GM18498 (cell line): ENCODE measurements at regions not wholly inside any gene's neighbourhood (a gene's known extent, or its start where the extent isn't known, plus 50 kb on each side); places are given as distances from the start of the nearest gene placed in this dataset.

Experiments
- ATAC-seq: cut with Tn5 transposase; IDR thresholded peaks from one replicate; pipeline ENCODE4 v1.9.1; 2021; ENCODE audit warnings: mild to moderate bottlenecking, moderate library complexity; ENCODE audit not compliant: unreplicated experiment

DNA sequence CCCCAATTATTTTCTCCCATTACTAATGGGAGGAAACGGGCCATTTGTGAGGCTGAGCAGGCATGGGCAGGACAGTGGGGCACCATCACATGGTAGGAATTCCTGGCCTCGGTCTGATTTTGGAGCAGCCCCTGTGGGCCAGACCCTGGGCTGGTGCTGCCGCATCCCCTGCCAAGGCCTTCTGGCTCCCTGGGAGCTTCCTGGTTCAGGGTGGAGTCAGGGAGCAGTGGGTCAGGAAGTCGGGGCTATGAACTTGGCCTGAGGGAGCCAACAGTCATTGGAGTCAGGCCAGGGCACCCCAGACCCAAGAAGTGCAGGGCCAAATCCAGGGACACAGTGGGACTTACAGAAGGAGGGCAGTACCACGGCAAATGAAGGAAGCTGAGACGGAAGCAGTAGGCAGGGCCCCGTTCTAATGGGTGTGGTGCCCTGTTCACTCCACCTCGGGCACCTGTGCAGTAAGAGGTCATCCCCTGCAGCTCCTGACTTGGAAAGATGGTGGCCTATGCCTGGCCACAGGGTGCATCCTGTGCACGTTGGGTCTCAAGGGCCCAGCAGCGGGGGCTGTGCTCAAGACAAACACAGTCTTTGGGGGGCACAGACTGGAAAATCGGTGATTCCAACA is 328.1 kb downstream of the SMAD2 start:
- no peak for ATAC-seq

DNA sequence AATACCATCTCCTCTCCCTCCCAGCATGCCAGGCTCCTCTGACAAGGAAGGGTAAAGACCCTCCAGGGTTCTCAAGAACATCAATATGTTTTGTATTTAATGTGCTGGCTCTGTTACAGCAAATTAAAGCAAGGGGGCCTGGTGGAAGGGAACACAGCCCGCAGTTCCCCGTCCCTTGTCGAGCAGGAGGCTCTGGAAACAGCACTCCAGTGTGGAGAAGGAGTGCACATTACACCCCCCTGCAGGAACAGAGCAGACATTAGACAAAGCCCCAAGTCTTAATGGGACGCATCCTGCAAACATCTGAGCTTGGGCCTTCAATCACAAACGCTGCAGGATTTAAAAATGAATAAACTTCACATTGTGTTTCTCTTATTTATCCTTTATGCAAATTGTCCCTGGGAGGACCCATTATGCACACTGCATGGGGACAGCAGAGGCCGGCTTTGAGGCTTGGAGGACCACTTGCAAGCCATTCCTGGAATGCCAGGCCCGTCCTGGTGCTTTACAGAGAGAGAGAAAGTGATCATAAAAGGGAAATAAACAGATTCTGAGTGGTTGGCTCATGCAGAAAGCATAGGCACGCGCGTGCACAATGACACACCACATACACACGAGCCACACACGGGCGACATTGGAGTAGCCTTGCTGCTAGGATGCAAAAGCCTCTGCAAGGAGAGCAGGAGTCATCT is 328.7 kb downstream of the SMAD2 start:
- no peak for ATAC-seq

GRCh38 chr18:47595831-47596501 is 334.5 kb downstream of the SMAD2 start:
- ATAC-seq = no peak

GRCh38 chr18:47594621-47595086 is 335.8 kb downstream of the SMAD2 start:
- no peak for ATAC-seq

- no peak for ATAC-seq
Measured at GRCh38 chr18:47593744-47594472, 336.6 kb downstream of the SMAD2 start.

DNA sequence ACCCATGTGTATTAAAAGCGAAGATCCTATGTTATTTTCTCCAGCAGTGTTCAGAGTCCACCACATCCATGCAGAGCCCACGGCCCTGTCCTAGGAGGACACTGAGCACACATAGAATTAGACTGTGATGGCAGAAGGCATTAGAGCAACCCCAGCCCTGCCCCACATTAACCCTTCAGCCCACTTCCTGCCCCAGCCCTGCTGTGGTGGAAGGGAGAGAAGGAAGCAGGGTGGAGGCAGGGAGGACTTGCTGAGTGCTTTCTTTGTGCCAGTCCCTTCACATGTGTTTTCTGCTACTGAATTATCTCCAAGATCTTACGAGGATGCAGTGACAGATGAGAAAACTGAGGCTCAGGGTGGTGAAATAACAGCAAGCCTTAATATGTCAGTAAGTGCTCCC is 339.0 kb downstream of the SMAD2 start:
- no peak for ATAC-seq

DNA sequence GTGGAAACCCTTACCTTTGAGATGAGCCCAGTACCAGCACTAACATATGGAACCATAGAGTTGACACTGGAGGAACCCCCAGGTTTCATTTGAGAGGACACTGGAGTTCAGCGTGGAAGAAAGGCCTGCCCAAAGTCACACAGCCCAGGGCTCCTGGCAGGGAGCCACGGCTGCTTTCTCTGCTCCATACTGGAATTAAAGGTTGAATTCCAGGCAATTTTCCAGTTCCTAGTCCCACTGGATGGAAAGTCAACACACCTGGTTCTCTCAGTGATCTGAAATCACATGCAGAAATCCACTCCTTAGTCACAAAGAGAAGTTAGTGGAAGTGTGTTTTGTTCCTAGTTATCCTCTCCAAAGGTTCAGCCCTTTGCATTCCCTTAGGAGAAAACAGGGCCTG is 336.1 kb upstream of the SKOR2 start:
- no peak for ATAC-seq

DNA sequence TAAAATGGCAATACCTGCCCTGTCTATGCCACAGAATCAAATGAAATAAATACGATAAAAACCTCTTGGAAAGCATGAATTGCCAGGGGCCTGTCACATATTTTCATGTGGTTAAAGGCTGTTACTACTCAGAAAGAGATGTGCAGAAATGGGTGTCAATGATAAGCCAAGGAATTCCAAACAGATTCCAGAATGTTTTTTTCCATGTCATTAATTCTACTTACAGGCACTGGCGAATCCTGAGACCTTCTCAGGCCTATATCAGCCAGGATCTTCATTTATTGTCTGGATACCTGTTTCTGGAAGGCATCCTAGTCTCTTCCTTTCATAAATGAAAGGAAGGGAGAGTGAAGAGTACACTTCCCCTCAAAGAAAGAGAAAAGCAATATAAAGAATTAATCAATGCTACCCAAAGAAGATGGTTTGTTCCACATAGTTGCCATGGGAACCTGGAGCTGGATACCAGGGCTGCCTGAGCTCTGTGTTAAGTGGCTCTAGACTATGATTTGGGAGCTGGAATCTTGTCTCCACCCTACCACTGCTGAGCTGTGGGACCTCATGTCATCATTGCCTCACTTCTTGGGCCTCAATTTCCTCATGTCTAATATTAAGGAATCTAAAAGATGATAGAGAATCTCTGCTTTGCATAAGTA is 335.1 kb upstream of the SKOR2 start:
- no peak for ATAC-seq

DNA sequence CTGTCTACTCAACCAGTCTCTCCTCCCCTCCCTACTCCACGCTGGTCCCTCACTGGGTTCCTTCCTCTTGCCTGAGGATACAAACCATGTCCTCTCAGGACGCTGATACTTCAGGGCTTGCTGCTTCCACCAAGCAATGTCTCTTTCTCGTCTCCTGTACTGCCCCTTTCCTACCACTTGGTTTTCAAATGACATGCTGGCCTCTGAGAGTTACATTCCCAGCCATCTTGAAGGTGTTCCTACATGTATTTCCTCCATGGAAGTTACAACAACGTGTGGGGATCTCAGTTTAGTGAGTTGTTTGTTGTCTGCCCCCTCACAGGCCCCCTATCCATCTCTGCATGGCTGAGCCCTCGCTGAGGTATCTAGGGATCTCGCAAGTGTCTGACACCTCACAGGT is 334.5 kb upstream of the SKOR2 start:
- ATAC-seq = no peak

- ATAC-seq = no peak
Measured at GRCh38 chr18:47585136-47585535, 333.7 kb upstream of the SKOR2 start.

DNA sequence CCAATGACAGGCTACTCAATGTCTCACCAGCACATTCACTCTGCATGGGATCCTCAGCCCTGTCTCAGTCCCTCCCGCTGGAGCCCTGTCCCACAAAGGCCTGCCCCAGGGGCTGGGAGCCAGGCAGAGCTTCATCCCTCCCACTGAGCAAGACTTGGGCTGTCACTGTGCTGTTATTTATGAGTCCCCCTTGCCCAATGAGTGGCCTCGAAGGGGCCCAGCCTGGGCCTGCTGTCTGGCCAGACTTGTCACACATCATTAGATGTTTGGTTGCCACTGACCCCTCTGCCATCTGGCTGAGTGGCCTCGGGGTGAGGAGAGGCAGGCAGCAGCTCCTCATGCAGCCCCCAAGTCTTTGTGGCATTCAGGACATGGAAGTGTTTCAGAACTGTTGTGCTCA is 330.6 kb upstream of the SKOR2 start:
- no peak for ATAC-seq

DNA sequence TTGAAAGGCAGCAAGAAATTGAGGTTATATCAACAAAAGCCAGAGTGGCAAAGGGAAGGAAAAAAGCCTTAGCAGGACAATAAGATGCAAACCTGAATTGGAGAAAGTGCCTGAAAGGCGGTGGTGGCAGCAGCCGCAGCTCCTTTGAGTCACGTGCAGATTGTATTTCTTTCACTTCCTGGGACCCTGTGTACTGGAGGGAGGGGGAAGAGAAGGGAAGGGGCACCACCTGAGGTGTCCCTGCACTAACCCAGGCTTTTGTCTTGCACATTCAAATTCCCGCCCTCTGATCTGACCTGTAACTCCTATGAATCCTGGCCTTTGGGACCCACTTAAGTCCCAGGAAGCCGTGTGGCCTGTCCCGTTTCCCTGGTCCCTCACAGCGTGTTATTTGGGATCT is 326.1 kb upstream of the SKOR2 start:
- ATAC-seq = no peak

DNA sequence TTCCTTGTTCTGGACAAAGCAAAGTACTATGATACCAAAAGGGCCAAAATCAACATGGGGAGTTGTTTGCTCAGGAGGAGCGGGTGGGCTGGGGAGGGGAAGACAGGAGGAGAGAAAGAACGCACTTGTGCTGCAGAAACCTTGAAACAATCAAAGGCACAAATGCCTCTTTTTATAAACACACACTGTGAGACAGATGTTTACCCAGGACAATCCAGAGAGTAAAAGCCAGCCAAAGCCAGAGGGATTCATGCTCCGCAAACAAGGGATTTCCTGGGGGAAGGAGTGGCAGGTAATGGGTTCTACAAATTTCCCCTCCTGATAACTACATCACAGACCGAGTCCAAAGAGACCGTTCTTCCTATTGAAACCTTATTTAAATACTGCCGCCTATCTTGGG is 323.5 kb upstream of the SKOR2 start:
- ATAC-seq = no peak

DNA sequence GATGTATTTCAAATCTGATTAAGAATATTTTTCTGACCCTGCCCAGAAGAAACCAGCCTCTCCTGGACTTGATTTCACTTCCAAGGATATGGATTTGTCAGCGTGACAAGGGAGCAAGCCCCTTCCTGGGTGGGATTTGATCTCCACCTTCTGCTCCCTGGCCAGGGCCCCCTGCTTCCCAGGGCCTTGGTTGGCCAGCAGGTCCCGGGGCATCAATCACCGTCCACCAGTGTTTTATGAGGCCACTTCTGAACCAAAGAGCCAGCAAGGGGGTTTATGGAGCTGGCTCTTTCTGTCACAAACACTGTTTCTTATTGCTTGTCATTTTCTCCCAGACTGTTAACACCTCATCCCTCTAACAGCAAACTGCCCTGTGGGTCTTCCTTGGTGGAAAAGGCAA is 320.5 kb upstream of the SKOR2 start:
- no peak for ATAC-seq

DNA sequence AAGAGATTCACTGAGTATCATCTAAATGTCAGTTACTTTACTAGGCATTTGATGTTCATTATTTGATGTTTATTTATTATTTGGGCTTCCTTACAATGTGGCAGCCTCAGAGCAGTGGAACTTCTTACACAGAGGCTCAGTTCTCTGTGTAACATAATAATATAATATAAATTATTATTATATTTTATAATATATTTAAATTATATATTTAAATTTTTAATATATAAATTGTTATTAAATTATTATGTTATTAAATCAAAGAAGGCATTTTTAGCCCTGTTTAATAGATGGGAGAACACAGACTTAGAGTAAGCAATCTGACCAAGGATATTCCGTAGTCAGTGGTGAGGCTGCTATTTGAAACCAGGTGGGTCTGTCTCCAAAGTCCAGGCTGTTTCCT is 315.3 kb upstream of the SKOR2 start:
- no peak for ATAC-seq

DNA sequence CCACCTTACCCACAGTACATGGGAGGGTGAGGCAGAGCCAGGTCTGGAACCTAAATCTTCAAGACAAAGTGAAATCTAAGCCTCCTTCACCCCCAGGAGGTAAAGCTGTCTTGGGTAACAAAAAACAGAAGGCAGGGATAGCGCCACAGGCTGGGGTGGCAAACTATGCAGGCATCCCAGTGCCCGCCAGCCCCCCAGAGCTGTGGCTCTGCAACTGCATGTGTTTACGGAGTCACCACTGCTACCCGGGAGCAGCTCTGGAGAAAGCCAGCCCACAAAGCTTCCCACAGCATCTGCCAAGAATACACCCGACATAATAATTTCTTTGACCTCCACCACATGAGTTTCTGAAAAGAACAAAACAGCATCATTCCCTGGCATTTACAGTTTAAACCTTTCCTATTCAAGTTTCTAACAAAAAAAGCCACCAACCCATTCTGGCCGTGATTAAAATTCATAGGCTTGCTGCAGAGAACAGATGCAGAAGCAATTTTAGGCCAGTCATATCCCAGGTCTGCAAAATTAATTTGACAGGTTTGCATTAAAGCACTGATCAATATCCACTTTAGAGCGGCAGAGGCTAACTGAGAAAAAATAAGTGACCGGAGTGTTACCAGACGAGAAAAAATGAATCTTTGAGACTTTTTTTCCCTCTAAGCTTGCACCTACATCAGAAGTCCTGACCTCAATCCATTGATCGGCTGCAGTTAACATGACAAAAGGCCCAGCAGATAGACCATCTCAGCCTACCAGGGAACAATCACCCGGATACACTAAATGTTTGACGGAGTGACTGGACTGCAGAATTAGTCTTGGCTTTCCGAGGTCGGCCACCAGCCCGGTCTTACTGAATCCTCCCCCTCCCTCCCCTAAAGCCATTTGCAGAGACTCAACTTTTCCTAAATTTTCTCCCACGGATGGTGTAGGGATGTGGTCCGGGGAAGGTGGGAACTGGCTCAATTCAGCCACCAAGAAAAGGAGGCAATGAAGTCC is 309.6 kb upstream of the SKOR2 start:
- no peak for ATAC-seq

DNA sequence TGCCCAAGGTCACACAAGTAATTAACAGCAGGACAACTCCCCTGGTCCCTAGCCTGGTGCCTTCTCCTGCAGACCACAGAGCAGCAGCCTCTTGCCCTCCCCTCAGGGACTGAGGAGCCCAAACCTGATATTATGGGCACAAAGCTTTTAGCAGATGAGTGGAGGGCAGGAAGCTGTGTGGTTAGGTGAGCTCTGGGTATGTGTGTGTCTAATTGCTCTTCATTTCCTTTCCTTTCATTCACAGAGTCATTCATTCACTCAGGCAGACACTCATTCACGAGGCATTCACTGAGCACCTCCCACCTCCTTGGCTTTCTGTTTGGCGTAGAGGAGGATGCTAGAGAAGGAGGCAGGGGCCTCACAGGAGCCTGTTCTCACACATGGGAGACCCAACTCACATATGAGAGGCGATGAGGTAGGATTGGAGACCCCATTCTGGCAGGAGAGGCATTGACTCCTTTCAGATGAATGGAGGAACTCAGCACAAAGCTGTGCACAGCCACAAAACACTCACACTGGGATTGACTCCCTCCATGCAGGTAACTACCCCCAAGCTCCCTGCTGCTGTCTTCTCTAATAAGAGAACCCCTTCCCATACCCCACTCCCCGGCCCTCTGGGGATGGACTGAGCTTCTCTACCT is 306.8 kb upstream of the SKOR2 start:
- ATAC-seq = peak; percentile 53

- no peak for ATAC-seq
Measured at GRCh38 chr18:47557160-47557559, 305.7 kb upstream of the SKOR2 start.

DNA sequence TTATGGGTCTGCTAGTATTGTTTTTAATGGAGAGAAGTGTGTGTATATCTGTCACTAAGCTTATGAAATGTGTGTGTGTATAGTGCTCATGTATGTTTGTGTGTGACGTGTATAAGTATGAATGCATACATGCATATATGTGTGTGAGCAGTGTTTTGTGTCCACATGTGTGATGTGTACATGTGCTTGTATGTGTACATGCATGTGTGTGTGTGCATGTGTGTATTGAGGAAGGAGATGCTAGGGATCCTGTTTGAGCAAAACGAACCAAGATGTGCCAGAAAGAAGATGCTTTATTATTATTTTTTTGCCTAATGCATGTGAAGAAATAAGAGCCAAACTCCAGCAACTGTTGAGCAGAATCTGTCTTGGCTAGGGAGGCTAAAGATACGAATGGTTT is 301.3 kb upstream of the SKOR2 start:
- ATAC-seq = no peak
